SK-N-SH (cell line): ENCODE measurements at regions not wholly inside any gene's neighbourhood (a gene's known extent, or its start where the extent isn't known, plus 50 kb on each side); places are given as distances from the start of the nearest gene placed in this dataset.

ENCODE experiments used
- CTCF ChIA-PET: fragments of 300-600, 350-600 bp; formaldehyde crosslinking; extraction: SDS; loops from one replicate; lab custom pipeline; 2021; lab: Yijun Ruan, JAX
- POLR2A ChIA-PET: fragments of 350-600 bp; sonication (Branson Sonifier 250); formaldehyde crosslinking; extraction: SDS; loops from one replicate; lab custom pipeline; 2020; ENCODE audit warnings: antibody characterized with exemption, inconsistent platforms; lab: Yijun Ruan, JAX
- DNase-seq: peaks from one replicate; pipeline ENCODE4 v3.0.0; 2012
- H2AFZ ChIP-seq: fragments of 200-600 bp; sonication (generic); 2 replicates; pipeline ENCODE4 v1.8.1; 2016; ENCODE audit warnings: antibody characterized with exemption, mild to moderate bottlenecking, low read depth
- H3F3A ChIP-seq: fragments of 200-600 bp; sonication (generic); replicated peaks from 2 replicates; pipeline ENCODE3; 2016; ENCODE audit warnings: antibody characterized with exemption, mild to moderate bottlenecking; ENCODE audit not compliant: insufficient read depth
- H3K27ac ChIP-seq, 2 experiments: fragments of 200-500 bp in 1 of 2; fragments of 200-600 bp in 1 of 2; sonication (Bioruptor generic) in 1 of 2; sonication (generic), shearing (Covaris generic) in 1 of 2; 2 replicates each; pipeline versions ENCODE4 v1.5.1 to v1.6.1; 2014 to 2016; ENCODE audit warnings: low read depth in 2 of 2, inconsistent platforms in 1 of 2, low read length in 1 of 2, mild to moderate bottlenecking in 1 of 2, mixed read lengths in 1 of 2
- H3K27me3 ChIP-seq: fragments of 200-600 bp; sonication (generic), shearing (Covaris generic); 2 replicates; pipeline ENCODE4 v1.6.1; 2016; ENCODE audit warnings: mixed run types; ENCODE audit not compliant: insufficient read depth
- H3K36me3 ChIP-seq, 2 experiments: fragments of 200-500 bp in 1 of 2; fragments of 200-600 bp in 1 of 2; sonication (Bioruptor generic) in 1 of 2; sonication (generic) in 1 of 2; replicated peaks in 1 of 2; 2 replicates each; pipeline versions ENCODE3 to v1.5.1; 2014 to 2016; ENCODE audit warnings: low read length in 1 of 2, mild to moderate bottlenecking in 1 of 2; ENCODE audit not compliant: insufficient read depth in 2 of 2, control insufficient read depth in 1 of 2
- H3K4me1 ChIP-seq, 2 experiments: fragments of 200-500 bp in 1 of 2; fragments of 200-600 bp in 1 of 2; sonication (Bioruptor generic) in 1 of 2; sonication (generic), shearing (Covaris generic) in 1 of 2; 2 replicates each; pipeline versions ENCODE4 v1.5.1 to v1.6.1; 2014 to 2016; ENCODE audit warnings: low read depth in 1 of 2, low read length in 1 of 2, mixed run types in 1 of 2; ENCODE audit not compliant: insufficient read depth in 2 of 2, control insufficient read depth in 1 of 2
- H3K4me2 ChIP-seq: fragments of 200-600 bp; sonication (generic), shearing (Covaris generic); 2 replicates; pipeline ENCODE4 v1.6.1; 2017; ENCODE audit warnings: mixed run types
- H3K4me3 ChIP-seq, 2 experiments: fragments of 200-500 bp in 1 of 2; fragments of 200-600 bp in 1 of 2; sonication (Bioruptor generic) in 1 of 2; sonication (generic), shearing (Covaris generic) in 1 of 2; 2 replicates each; pipeline versions ENCODE4 v1.5.1 to v1.8.1; 2014 to 2016; ENCODE audit warnings: low read depth in 2 of 2, inconsistent platforms in 1 of 2, low read length in 1 of 2, mild to moderate bottlenecking in 1 of 2, mixed read lengths in 1 of 2, moderate library complexity in 1 of 2
- H3K79me2 ChIP-seq: fragments of 200-600 bp; sonication (generic); 2 replicates; pipeline ENCODE4 v1.8.1; 2017; ENCODE audit warnings: mild to moderate bottlenecking; ENCODE audit not compliant: insufficient read depth
- H3K9ac ChIP-seq: fragments of 200-600 bp; sonication (generic); 2 replicates; pipeline ENCODE4 v1.6.1; 2017; ENCODE audit warnings: mixed run types
- H3K9me2 ChIP-seq: fragments of 200-600 bp; sonication (generic); 2 replicates; pipeline ENCODE4 v1.6.1; 2017; ENCODE audit warnings: mixed run types
- H3K9me3 ChIP-seq: fragments of 200-600 bp; sonication (generic); 2 replicates; pipeline ENCODE4 v1.6.1; 2017; ENCODE audit warnings: mixed run types, mild to moderate bottlenecking, moderate library complexity
- H4K20me1 ChIP-seq: fragments of 200-600 bp; sonication (generic); 2 replicates; pipeline ENCODE4 v1.6.1; 2017; ENCODE audit warnings: mild to moderate bottlenecking, mixed run types; ENCODE audit not compliant: insufficient read depth
- CHD2 ChIP-seq: fragments of 150-350 bp; IDR thresholded peaks from 2 replicates; pipeline ENCODE4 v1.6.1; 2018; ENCODE audit warnings: low read length; ENCODE audit not compliant: partially characterized antibody
- EP300 ChIP-seq, 2 experiments: IDR thresholded peaks; 2 replicates each; pipeline versions ENCODE4 v1.4.0 to v1.6.1; 2012; ENCODE audit warnings: borderline replicate concordance in 1 of 2, low read depth in 1 of 2, low read length in 1 of 2
- FOSL2 ChIP-seq: IDR thresholded peaks from 2 replicates; pipeline ENCODE4 v1.4.0; 2012; ENCODE audit warnings: low read depth, mild to moderate bottlenecking, moderate library complexity, borderline replicate concordance
- FOXJ3 ChIP-seq: sonication (generic); formaldehyde crosslinking; IDR thresholded peaks from 2 replicates; pipeline ENCODE4 v1.5.1; 2020; ENCODE audit warnings: mild to moderate bottlenecking, missing genetic modification reagents
- FOXM1 ChIP-seq: IDR thresholded peaks from 2 replicates; pipeline ENCODE4 v1.4.0; 2012; ENCODE audit warnings: low read depth, mild to moderate bottlenecking
- GABPA ChIP-seq: IDR thresholded peaks from 2 replicates; pipeline ENCODE4 v1.4.0; 2012; ENCODE audit warnings: low read depth, mild to moderate bottlenecking
- GATA2 ChIP-seq: sonication (generic); formaldehyde crosslinking; IDR thresholded peaks from 2 replicates; pipeline ENCODE4 v1.5.0; 2020; ENCODE audit warnings: mild to moderate bottlenecking, missing genetic modification reagents
- IRF3 ChIP-seq: fragments of 150-350 bp; IDR thresholded peaks from 2 replicates; pipeline ENCODE4 v1.6.1; 2016; ENCODE audit warnings: mild to moderate bottlenecking, low read depth, low read length
- JUND ChIP-seq: IDR thresholded peaks from 2 replicates; pipeline ENCODE4 v1.4.0; 2012
- MAX ChIP-seq: IDR thresholded peaks from 2 replicates; pipeline ENCODE4 v1.4.0; 2012; ENCODE audit warnings: low read depth
- MEF2A ChIP-seq: IDR thresholded peaks from 2 replicates; pipeline ENCODE4 v1.4.0; 2012; ENCODE audit warnings: low read depth, borderline replicate concordance
- PBX3 ChIP-seq: IDR thresholded peaks from 2 replicates; pipeline ENCODE4; 2012
- RCOR1 ChIP-seq: fragments of 150-350 bp; IDR thresholded peaks from 2 replicates; pipeline ENCODE4 v1.6.1; 2017; ENCODE audit warnings: antibody characterized with exemption, low read length
- REST ChIP-seq: IDR thresholded peaks from 2 replicates; pipeline ENCODE4 v1.6.1; 2012; ENCODE audit warnings: mild to moderate bottlenecking, low read depth, low read length, moderate library complexity
- RFX5 ChIP-seq: IDR thresholded peaks from 2 replicates; pipeline ENCODE4 v1.6.1; 2012; ENCODE audit warnings: mild to moderate bottlenecking, improper control_type of control experiment, low read length
- RXRA ChIP-seq: IDR thresholded peaks from 2 replicates; pipeline ENCODE4 v1.4.0; 2012; ENCODE audit warnings: low read depth, mild to moderate bottlenecking, borderline replicate concordance
- TCF12 ChIP-seq: IDR thresholded peaks from 2 replicates; pipeline ENCODE4 v1.4.0; 2012
- YY1 ChIP-seq: IDR thresholded peaks from 2 replicates; pipeline ENCODE4 v1.4.0; 2012; ENCODE audit warnings: low read depth, mild to moderate bottlenecking
- WGBS: methylation state at CpG from one replicate; pipeline ENCODE4 v1.1.6; 2017; ENCODE audit warnings: low lambda C conversion rate; 5-methylcytosine and 5-hydroxymethylcytosine counted together
- TF ChIP-seq, protein P1 (sequence below): IDR thresholded peaks from 2 replicates; pipeline ENCODE4 v1.4.0; 2012; ENCODE audit warnings: low read depth, borderline replicate concordance
- TF ChIP-seq, protein P2 (sequence below): IDR thresholded peaks from 2 replicates; pipeline ENCODE4 v1.4.0; 2012; ENCODE audit warnings: low read depth, borderline replicate concordance

GRCh38 chr2:116264872-116265271 is 1549.6 kb upstream of the DDX18 start:
- 53% methylated on average over 5 of the region's 5 CpGs for WGBS
- Histone ChIP-seq H3K4me1 (no peaks in the 10 kb centered on the region), H3K27ac (no peak overlapping the region), H3K36me3 (no peaks in the 10 kb centered on the region), H3K27me3 (no peaks in the 10 kb centered on the region), H4K20me1 (no peaks in the 10 kb centered on the region), H3K9ac (no peak overlapping the region), H3K79me2 (no peaks in the 10 kb centered on the region), H3K9me3 (no peaks in the 10 kb centered on the region), H3K9me2 (no peaks in the 10 kb centered on the region), H3K4me3 (no peak overlapping the region), H3K4me2 (no peak overlapping the region), H2AFZ (no peak overlapping the region), H3F3A (no peaks in the 10 kb centered on the region)
- no peak for DNase-seq
- ChIA-PET POLR2A (no interaction called here), CTCF (no interaction called here)
- TF ChIP-seq FOXM1: no peak
- TF ChIP-seq GATA2 (CRISPR knock-in tag): no peak
- TF ChIP-seq, protein P1, sequence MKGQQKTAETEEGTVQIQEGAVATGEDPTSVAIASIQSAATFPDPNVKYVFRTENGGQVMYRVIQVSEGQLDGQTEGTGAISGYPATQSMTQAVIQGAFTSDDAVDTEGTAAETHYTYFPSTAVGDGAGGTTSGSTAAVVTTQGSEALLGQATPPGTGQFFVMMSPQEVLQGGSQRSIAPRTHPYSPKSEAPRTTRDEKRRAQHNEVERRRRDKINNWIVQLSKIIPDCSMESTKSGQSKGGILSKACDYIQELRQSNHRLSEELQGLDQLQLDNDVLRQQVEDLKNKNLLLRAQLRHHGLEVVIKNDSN: no peak
- TF ChIP-seq, protein P2, sequence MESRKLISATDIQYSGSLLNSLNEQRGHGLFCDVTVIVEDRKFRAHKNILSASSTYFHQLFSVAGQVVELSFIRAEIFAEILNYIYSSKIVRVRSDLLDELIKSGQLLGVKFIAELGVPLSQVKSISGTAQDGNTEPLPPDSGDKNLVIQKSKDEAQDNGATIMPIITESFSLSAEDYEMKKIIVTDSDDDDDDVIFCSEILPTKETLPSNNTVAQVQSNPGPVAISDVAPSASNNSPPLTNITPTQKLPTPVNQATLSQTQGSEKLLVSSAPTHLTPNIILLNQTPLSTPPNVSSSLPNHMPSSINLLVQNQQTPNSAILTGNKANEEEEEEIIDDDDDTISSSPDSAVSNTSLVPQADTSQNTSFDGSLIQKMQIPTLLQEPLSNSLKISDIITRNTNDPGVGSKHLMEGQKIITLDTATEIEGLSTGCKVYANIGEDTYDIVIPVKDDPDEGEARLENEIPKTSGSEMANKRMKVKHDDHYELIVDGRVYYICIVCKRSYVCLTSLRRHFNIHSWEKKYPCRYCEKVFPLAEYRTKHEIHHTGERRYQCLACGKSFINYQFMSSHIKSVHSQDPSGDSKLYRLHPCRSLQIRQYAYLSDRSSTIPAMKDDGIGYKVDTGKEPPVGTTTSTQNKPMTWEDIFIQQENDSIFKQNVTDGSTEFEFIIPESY: no peak
- no peak for TF ChIP-seq YY1
- TF ChIP-seq RXRA: no peak
- no peak for TF ChIP-seq MEF2A
- TF ChIP-seq EP300 (IDR thresholded peaks at IDR 0.05; ENCODE audit: borderline replicate concordance in 1 of 2, low read depth in 1 of 2, low read length in 1 of 2): no peak
- TF ChIP-seq REST: no peak
- no peak for TF ChIP-seq FOXJ3 (CRISPR knock-in tag)
- TF ChIP-seq PBX3: no peak
- TF ChIP-seq RFX5: no peak
- no peak for TF ChIP-seq FOSL2
- TF ChIP-seq CHD2: no peak
- TF ChIP-seq TCF12: no peak
- TF ChIP-seq JUND: no peak
- TF ChIP-seq MAX: no peak
- TF ChIP-seq GABPA: no peak
- no peak for TF ChIP-seq RCOR1
- no peak for TF ChIP-seq IRF3
